ENCODE measurements at regions not wholly inside any gene's neighbourhood (a gene's known extent, or its start where the extent isn't known, plus 50 kb on each side); places are given as distances from the start of the nearest gene placed in this dataset.
A peak's percentile ranks its signal among the peaks of the same experiment; 100 is the strongest.

- H3K4me3 ChIP-seq (ENCODE audit: low read depth, low read length), result no peak overlapping the region
- no peak for DNase-seq (ENCODE audit: low read depth)
- TF ChIP-seq MYC (IDR thresholded peaks at IDR 0.05; ENCODE audit: low read depth, low read length) (no peak), MAX (IDR thresholded peaks at IDR 0.05; ENCODE audit: low read depth, low read length) (no peak), POLR2A (IDR thresholded peaks at IDR 0.05; ENCODE audit: extremely low read depth, insufficient read length) (no peak), CTCF (IDR thresholded peaks at IDR 0.05; ENCODE audit: low read depth, low read length) (no peak)
These were observed 636.6 kb downstream of the TNS3 start for GRCh38 chr7:46945328-46945727.

- H3K4me3 ChIP-seq (ENCODE audit: low read depth, low read length), result no peak overlapping the region
- no peak for DNase-seq (ENCODE audit: low read depth)
- TF ChIP-seq CTCF (IDR thresholded peaks at IDR 0.05; ENCODE audit: low read depth, low read length) (no peak), MYC (IDR thresholded peaks at IDR 0.05; ENCODE audit: low read depth, low read length) (no peak), MAX (IDR thresholded peaks at IDR 0.05; ENCODE audit: low read depth, low read length) (no peak), POLR2A (IDR thresholded peaks at IDR 0.05; ENCODE audit: extremely low read depth, insufficient read length) (no peak)
These were observed 637.9 kb downstream of the TNS3 start for GRCh38 chr7:46943996-46944395.

- DNase-seq (ENCODE audit: low read depth), result no peak
- no peak overlapping the region for H3K4me3 ChIP-seq (ENCODE audit: low read depth, low read length)
- TF ChIP-seq MAX (IDR thresholded peaks at IDR 0.05; ENCODE audit: low read depth, low read length) (no peak), CTCF (IDR thresholded peaks at IDR 0.05; ENCODE audit: low read depth, low read length) (no peak), POLR2A (IDR thresholded peaks at IDR 0.05; ENCODE audit: extremely low read depth, insufficient read length) (no peak), MYC (IDR thresholded peaks at IDR 0.05; ENCODE audit: low read depth, low read length) (no peak)
These were observed 639.3 kb downstream of the TNS3 start for GRCh38 chr7:46942574-46942973.

GRCh38 chr7:46940178-46940577 lies 641.7 kb downstream of the TNS3 start:
- H3K4me3 ChIP-seq (ENCODE audit: low read depth, low read length), result no peak overlapping the region
- no peak for DNase-seq (ENCODE audit: low read depth)
- TF ChIP-seq MYC (IDR thresholded peaks at IDR 0.05; ENCODE audit: low read depth, low read length) (no peak), MAX (IDR thresholded peaks at IDR 0.05; ENCODE audit: low read depth, low read length) (no peak), CTCF (IDR thresholded peaks at IDR 0.05; ENCODE audit: low read depth, low read length) (no peak), POLR2A (IDR thresholded peaks at IDR 0.05; ENCODE audit: extremely low read depth, insufficient read length) (no peak)

- no peak overlapping the region for H3K4me3 ChIP-seq (ENCODE audit: low read depth, low read length)
These were observed 642.4 kb downstream of the TNS3 start for GRCh38 chr7:46939558-46939957.

More at GRCh38 chr7:46939558-46939957, 642.4 kb downstream of the TNS3 start:
- DNase-seq (ENCODE audit: low read depth), result peak; percentile 38
- TF ChIP-seq MYC (IDR thresholded peaks at IDR 0.05; ENCODE audit: low read depth, low read length) (no peak), CTCF (IDR thresholded peaks at IDR 0.05; ENCODE audit: low read depth, low read length) (no peak), POLR2A (IDR thresholded peaks at IDR 0.05; ENCODE audit: extremely low read depth, insufficient read length) (no peak), MAX (IDR thresholded peaks at IDR 0.05; ENCODE audit: low read depth, low read length) (no peak)
